Ishikawa (cell line): ENCODE measurements at regions not wholly inside any gene's neighbourhood (a gene's known extent, or its start where the extent isn't known, plus 50 kb on each side); places are given as distances from the start of the nearest gene placed in this dataset.
A peak's percentile ranks its signal among the peaks of the same experiment; 100 is the strongest.

Experiments
- CEBPB ChIP-seq: IDR thresholded peaks from 2 replicates; pipeline ENCODE4 v1.6.1; 2012
- CREB1 ChIP-seq: IDR thresholded peaks from 2 replicates; pipeline ENCODE4 v1.6.1; 2012; ENCODE audit warnings: low read depth
- EGR1 ChIP-seq: IDR thresholded peaks from 2 replicates; pipeline ENCODE4 v1.6.1; 2012
- EP300 ChIP-seq: IDR thresholded peaks from 2 replicates; pipeline ENCODE4 v1.6.1; 2012; ENCODE audit warnings: borderline replicate concordance
- FOXM1 ChIP-seq: IDR thresholded peaks from 2 replicates; pipeline ENCODE4 v1.6.1; 2012; ENCODE audit warnings: low read depth, borderline replicate concordance
- NFIC ChIP-seq: IDR thresholded peaks from 2 replicates; pipeline ENCODE4 v1.6.1; 2012
- RAD21 ChIP-seq: IDR thresholded peaks from 2 replicates; pipeline ENCODE4 v1.6.1; 2012; ENCODE audit warnings: low read depth
- TAF1 ChIP-seq: IDR thresholded peaks from 2 replicates; pipeline ENCODE4 v1.6.1; 2012; ENCODE audit warnings: low read depth, mild to moderate bottlenecking
- TCF12 ChIP-seq: IDR thresholded peaks from 2 replicates; pipeline ENCODE4 v1.6.1; 2012; ENCODE audit warnings: low read depth
- TEAD4 ChIP-seq: IDR thresholded peaks from 2 replicates; pipeline ENCODE4 v1.6.1; 2012
- YY1 ChIP-seq: IDR thresholded peaks from 2 replicates; pipeline ENCODE4 v1.6.1; 2012; ENCODE audit warnings: low read depth
- ZBTB7A ChIP-seq: IDR thresholded peaks from 2 replicates; pipeline ENCODE4 v1.6.1; 2012; ENCODE audit warnings: low read depth
- TF ChIP-seq, protein P1 (sequence below): IDR thresholded peaks from 2 replicates; pipeline ENCODE4 v1.6.1; 2012
- TF ChIP-seq, protein P2 (sequence below): IDR thresholded peaks from 2 replicates; pipeline ENCODE4 v1.6.1; 2012; ENCODE audit warnings: low read depth, mild to moderate bottlenecking
- TF ChIP-seq, protein P3 (sequence below): IDR thresholded peaks from 2 replicates; pipeline ENCODE4 v1.6.1; 2012

DNA sequence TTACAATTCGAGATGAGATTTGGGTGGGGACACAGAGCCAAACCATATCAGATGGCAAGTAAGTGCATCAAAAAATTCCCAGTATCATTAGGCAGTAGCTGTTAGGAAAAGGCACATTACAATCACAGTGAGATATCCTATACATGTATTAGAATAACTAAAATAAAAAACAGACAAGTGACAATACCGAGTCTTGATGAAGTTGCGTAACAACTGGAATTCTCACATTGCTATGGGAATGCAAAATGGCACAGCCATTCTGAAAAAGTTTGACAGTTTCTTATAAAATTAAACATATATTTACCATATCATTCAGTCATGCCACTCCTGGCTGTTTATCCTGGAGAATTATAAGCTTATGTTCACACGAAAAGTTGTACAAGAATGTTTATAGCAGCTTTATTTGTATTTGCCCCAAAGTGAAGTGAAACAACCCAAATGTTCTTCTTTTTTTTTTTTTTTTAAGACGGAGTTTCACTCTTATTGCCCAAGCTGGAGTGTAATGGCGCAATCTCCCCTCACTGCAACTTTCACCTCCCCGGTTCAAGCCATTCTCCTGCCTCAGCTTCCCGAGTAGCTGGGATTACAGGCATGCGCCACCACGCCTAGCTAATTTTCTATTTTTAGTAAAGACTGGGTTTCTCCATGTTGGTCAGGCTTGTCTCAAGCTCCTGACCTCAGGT, 93.1 kb upstream of the TLE1 start:
- TF ChIP-seq TAF1 = no peak
- TF ChIP-seq TEAD4 = no peak
- no peak; the same call in 1 of the 2 replicates for TF ChIP-seq CEBPB
- no peak for TF ChIP-seq EGR1
- no peak for TF ChIP-seq FOXM1
- no peak for TF ChIP-seq RAD21
- TF ChIP-seq, protein P1, sequence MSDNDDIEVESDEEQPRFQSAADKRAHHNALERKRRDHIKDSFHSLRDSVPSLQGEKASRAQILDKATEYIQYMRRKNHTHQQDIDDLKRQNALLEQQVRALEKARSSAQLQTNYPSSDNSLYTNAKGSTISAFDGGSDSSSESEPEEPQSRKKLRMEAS = no peak
- TF ChIP-seq, protein P2, sequence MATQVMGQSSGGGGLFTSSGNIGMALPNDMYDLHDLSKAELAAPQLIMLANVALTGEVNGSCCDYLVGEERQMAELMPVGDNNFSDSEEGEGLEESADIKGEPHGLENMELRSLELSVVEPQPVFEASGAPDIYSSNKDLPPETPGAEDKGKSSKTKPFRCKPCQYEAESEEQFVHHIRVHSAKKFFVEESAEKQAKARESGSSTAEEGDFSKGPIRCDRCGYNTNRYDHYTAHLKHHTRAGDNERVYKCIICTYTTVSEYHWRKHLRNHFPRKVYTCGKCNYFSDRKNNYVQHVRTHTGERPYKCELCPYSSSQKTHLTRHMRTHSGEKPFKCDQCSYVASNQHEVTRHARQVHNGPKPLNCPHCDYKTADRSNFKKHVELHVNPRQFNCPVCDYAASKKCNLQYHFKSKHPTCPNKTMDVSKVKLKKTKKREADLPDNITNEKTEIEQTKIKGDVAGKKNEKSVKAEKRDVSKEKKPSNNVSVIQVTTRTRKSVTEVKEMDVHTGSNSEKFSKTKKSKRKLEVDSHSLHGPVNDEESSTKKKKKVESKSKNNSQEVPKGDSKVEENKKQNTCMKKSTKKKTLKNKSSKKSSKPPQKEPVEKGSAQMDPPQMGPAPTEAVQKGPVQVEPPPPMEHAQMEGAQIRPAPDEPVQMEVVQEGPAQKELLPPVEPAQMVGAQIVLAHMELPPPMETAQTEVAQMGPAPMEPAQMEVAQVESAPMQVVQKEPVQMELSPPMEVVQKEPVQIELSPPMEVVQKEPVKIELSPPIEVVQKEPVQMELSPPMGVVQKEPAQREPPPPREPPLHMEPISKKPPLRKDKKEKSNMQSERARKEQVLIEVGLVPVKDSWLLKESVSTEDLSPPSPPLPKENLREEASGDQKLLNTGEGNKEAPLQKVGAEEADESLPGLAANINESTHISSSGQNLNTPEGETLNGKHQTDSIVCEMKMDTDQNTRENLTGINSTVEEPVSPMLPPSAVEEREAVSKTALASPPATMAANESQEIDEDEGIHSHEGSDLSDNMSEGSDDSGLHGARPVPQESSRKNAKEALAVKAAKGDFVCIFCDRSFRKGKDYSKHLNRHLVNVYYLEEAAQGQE = no peak
- no peak for TF ChIP-seq ZBTB7A
- TF ChIP-seq NFIC = no peak
- TF ChIP-seq TCF12 = no peak
- TF ChIP-seq, protein P3, sequence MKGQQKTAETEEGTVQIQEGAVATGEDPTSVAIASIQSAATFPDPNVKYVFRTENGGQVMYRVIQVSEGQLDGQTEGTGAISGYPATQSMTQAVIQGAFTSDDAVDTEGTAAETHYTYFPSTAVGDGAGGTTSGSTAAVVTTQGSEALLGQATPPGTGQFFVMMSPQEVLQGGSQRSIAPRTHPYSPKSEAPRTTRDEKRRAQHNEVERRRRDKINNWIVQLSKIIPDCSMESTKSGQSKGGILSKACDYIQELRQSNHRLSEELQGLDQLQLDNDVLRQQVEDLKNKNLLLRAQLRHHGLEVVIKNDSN = no peak

DNA sequence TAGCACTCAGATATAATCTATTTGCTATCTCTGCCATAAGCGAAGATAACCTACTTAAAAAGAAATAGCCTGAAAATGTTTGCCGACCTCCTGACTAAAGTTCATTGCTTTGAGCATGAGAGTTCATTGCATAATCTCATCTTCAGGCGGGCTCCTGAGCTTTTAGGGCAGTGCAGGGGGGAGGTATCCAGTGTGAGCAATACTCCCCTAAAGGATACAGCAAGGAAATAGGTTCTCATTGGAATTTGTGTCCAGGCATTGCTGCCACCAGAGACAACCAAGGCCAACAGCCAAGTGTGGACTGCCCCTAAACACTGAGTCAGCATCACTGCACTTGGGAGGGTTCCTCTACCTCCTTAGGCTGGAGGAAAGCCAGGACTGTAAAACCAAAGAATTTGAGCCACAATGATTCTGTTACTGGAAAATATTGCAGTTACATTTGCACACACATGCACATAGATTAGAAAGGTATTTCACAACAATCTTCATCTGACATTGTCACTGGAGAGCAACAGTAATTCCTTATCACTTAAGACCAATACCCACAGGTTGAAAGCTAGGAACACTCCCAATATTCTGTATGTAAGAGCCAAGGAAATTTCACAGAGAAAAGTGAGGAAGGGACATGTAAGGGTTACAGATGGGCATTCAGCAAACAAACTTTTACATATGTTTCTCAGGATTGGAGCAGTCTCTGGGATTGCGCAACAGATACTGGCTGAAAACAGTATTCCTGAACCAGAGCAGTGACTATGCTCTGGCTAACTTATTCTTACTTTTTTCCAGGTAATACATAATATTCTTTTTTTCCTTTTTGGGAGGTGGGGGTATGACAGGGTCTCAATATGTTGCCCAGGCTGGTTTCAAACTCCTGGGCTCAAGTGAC, 98.6 kb upstream of the TLE1 start:
- no peak for TF ChIP-seq NFIC
- no peak for TF ChIP-seq FOXM1
- peak; percentile 98 for TF ChIP-seq CEBPB

DNA sequence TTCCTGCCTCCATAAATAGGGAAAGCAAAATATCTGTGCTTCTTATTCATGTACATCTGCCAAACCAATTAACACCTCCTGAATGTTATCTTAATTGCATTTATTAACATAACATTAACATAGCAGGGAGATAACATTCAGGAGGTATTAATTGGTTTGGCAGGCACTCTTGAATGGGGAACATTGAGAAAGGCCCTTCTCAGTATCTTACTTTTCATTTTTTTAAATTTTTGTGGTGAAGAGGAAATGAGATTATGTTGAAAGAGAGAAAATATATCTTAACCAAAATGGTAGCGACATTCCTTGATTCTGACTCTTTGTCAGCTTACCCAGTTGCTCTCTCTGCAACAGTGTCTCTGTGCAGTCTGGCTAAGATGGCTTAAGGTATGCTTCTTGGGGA, 100.4 kb upstream of the TLE1 start:
- TF ChIP-seq TEAD4 (no peak), CEBPB (no peak), ZBTB7A (no peak), EP300 (no peak), CREB1 (no peak), EGR1 (no peak), RAD21 (no peak), FOXM1 (no peak), TCF12 (no peak), YY1 (no peak), NFIC (no peak), TAF1 (no peak)
- TF ChIP-seq, protein P1 = no peak
- TF ChIP-seq, protein P3 = no peak
- TF ChIP-seq, protein P2 = no peak

DNA sequence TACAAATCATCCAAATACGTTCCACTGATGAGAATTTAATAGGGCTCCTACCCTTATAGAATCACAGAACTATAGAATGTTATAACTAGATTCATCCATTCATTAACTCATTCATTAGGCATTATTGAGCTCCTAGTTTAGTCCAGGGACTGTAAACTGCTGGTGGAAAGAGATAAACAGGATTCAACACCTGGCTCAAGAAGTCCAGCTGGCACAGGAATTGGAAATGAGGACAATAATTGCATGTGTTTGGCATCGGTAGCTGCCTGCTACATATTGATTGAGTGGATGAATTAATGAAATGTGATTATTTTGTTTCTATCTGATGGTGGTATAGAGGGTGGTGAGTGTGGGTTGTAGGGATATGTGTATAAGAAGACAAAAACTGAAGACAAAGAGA, 100.8 kb upstream of the TLE1 start:
- no peak for TF ChIP-seq CREB1
- no peak for TF ChIP-seq TAF1
- TF ChIP-seq TCF12 = no peak
- no peak for TF ChIP-seq RAD21
- TF ChIP-seq, protein P1 = no peak
- no peak for TF ChIP-seq EP300
- TF ChIP-seq, protein P3 = no peak
- TF ChIP-seq FOXM1 = no peak
- no peak for TF ChIP-seq TEAD4
- TF ChIP-seq YY1 = no peak
- TF ChIP-seq CEBPB = no peak
- TF ChIP-seq NFIC = no peak
- no peak for TF ChIP-seq EGR1
- TF ChIP-seq, protein P2 = no peak
- TF ChIP-seq ZBTB7A = no peak
